ENCODE measurements at regions not wholly inside any gene's neighbourhood (a gene's known extent, or its start where the extent isn't known, plus 50 kb on each side); places are given as distances from the start of the nearest gene placed in this dataset.

DNA sequence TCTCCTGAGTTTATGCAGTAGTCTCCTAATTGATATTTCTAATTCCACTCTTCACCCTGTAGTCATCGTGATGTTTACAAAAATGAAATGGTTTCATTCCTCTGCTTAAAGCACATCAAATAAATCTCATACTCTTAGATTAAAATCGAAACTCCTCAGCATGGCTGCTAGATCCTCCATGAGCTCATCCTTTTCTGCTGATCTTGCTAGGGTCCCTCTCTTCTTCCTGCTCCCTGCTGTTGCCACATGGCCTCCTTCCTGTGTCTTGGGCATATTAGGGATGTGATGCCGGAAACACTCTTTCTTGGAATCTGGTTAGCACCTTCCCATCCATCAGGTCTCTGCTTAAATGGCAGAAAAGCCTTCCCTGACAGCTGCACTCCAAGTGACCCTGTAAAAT is 59.5 kb upstream of the MEGF10 start:
- dilution Hi-C loops (cut with MboI; ENCODE audit: extremely low pct_ligation_motif_present, low sequenced_read_pairs) = no loop called here
- Histone ChIP-seq H3K4me1 (ENCODE audit: control insufficient read depth, extremely low read depth, insufficient read depth, low read length) (peaks cover 5% of the 10 kb centered on the region), H4K20me1 (ENCODE audit: control insufficient read depth, extremely low read depth, insufficient read depth, low read length) (no peaks in the 10 kb centered on the region), H3K79me2 (ENCODE audit: control insufficient read depth, insufficient read depth, low read length) (no peaks in the 10 kb centered on the region), H3K9me3 (ENCODE audit: control insufficient read depth, low read depth, low read length) (no peaks in the 10 kb centered on the region), H3K27me3 (ENCODE audit: control insufficient read depth, extremely low read depth, insufficient read depth, low read length) (peaks cover 4% of the 10 kb centered on the region), H3K4me3 (ENCODE audit: control insufficient read depth in 2 of 3, extremely low read depth in 1 of 3, insufficient read depth in 2 of 3, low read depth in 1 of 3, low read length in 3 of 3) (no peak overlapping the region), H3K27ac (ENCODE audit: control insufficient read depth, insufficient read depth, low read length) (no peak overlapping the region), H3K36me3 (ENCODE audit: control insufficient read depth in 2 of 2, extremely low read depth in 1 of 2, insufficient read depth in 2 of 2, low read length in 2 of 2) (no peaks in the 10 kb centered on the region), H3K4me2 (ENCODE audit: control insufficient read depth, extremely low read depth, insufficient read depth, low read depth, low read length) (no peak overlapping the region), H3K9me1 (ENCODE audit: control insufficient read depth, extremely low read depth, insufficient read depth, low read length) (no peaks in the 10 kb centered on the region), H3K9ac (ENCODE audit: control insufficient read depth, extremely low read depth, insufficient read depth, low read length) (no peak overlapping the region), H2AFZ (ENCODE audit: control insufficient read depth, low read length) (no peak overlapping the region)
- DNase-seq (ENCODE audit: low read depth, low spot score) (no peak), FAIRE-seq (no peak)
- no peak for TF ChIP-seq EZH2 (IDR thresholded peaks at IDR 0.05; ENCODE audit: low read length)
- TF ChIP-seq, protein P1, sequence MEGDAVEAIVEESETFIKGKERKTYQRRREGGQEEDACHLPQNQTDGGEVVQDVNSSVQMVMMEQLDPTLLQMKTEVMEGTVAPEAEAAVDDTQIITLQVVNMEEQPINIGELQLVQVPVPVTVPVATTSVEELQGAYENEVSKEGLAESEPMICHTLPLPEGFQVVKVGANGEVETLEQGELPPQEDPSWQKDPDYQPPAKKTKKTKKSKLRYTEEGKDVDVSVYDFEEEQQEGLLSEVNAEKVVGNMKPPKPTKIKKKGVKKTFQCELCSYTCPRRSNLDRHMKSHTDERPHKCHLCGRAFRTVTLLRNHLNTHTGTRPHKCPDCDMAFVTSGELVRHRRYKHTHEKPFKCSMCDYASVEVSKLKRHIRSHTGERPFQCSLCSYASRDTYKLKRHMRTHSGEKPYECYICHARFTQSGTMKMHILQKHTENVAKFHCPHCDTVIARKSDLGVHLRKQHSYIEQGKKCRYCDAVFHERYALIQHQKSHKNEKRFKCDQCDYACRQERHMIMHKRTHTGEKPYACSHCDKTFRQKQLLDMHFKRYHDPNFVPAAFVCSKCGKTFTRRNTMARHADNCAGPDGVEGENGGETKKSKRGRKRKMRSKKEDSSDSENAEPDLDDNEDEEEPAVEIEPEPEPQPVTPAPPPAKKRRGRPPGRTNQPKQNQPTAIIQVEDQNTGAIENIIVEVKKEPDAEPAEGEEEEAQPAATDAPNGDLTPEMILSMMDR (optimal IDR thresholded peaks at IDR 0.05 in 1 of 3, IDR thresholded peaks at IDR 0.05 in 1 of 3, conservative IDR thresholded peaks at IDR 0.05 in 1 of 3; ENCODE audit: extremely low read depth in 1 of 3, insufficient read depth in 2 of 3, low read length in 3 of 3) = no peak

GRCh38 chr5:127233590-127233989 is 57.0 kb upstream of the MEGF10 start:
- FAIRE-seq (no peak), DNase-seq (ENCODE audit: low read depth, low spot score) (no peak)
- peaks cover 5% of the 10 kb centered on the region for H3K4me1 ChIP-seq (ENCODE audit: control insufficient read depth, extremely low read depth, insufficient read depth, low read length)
- no peaks in the 10 kb centered on the region for H4K20me1 ChIP-seq (ENCODE audit: control insufficient read depth, extremely low read depth, insufficient read depth, low read length)
- H3K9me1 ChIP-seq (ENCODE audit: control insufficient read depth, extremely low read depth, insufficient read depth, low read length) = no peaks in the 10 kb centered on the region
- TF ChIP-seq, protein P1 (optimal IDR thresholded peaks at IDR 0.05 in 1 of 3, IDR thresholded peaks at IDR 0.05 in 1 of 3, conservative IDR thresholded peaks at IDR 0.05 in 1 of 3; ENCODE audit: extremely low read depth in 1 of 3, insufficient read depth in 2 of 3, low read length in 3 of 3) = no peak
- TF ChIP-seq EZH2 (IDR thresholded peaks at IDR 0.05; ENCODE audit: low read length) = no peak
- H2AFZ ChIP-seq (ENCODE audit: control insufficient read depth, low read length) = no peak overlapping the region
- H3K9ac ChIP-seq (ENCODE audit: control insufficient read depth, extremely low read depth, insufficient read depth, low read length) = no peak overlapping the region
- no peak overlapping the region for H3K4me2 ChIP-seq (ENCODE audit: control insufficient read depth, extremely low read depth, insufficient read depth, low read depth, low read length)
- dilution Hi-C loops (cut with MboI; ENCODE audit: extremely low pct_ligation_motif_present, low sequenced_read_pairs) = no loop called here
- no peaks in the 10 kb centered on the region for H3K9me3 ChIP-seq (ENCODE audit: control insufficient read depth, low read depth, low read length)
- H3K79me2 ChIP-seq (ENCODE audit: control insufficient read depth, insufficient read depth, low read length) = no peaks in the 10 kb centered on the region
- no peak overlapping the region for H3K4me3 ChIP-seq (ENCODE audit: control insufficient read depth in 2 of 3, extremely low read depth in 1 of 3, insufficient read depth in 2 of 3, low read depth in 1 of 3, low read length in 3 of 3)
- peaks cover 6% of the 10 kb centered on the region for H3K27me3 ChIP-seq (ENCODE audit: control insufficient read depth, extremely low read depth, insufficient read depth, low read length)
- no peak overlapping the region for H3K27ac ChIP-seq (ENCODE audit: control insufficient read depth, insufficient read depth, low read length)
- H3K36me3 ChIP-seq (ENCODE audit: control insufficient read depth in 2 of 2, extremely low read depth in 1 of 2, insufficient read depth in 2 of 2, low read length in 2 of 2) = no peaks in the 10 kb centered on the region

All from keratinocyte (primary cell).